ENCODE measurements at regions not wholly inside any gene's neighbourhood (a gene's known extent, or its start where the extent isn't known, plus 50 kb on each side); places are given as distances from the start of the nearest gene placed in this dataset.

DNA sequence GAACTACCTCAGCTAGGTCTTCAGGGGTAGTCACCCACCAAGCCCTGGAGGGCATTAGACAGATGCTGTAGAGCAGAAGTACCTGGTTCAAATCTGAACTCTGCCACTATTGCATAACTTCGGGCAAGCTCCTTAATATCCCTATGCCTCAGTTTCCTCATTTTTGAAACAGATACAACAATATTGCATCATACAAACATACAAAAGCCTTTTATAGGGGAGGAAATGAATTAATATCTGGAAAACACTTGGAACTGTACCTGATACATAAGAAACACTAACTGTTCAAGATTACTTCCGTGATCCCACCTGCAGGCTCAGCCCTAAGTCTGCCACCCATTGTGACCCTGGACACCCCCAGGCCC, 166.1 kb downstream of the EFNB1 start:
- TF ChIP-seq CTCF (IDR thresholded peaks at IDR 0.05; ENCODE audit: extremely low read depth, missing control alignments), result no peak
- no peak for DNase-seq (ENCODE audit: low spot score)

- TF ChIP-seq CTCF (IDR thresholded peaks at IDR 0.05; ENCODE audit: extremely low read depth, missing control alignments), result no peak
- DNase-seq (ENCODE audit: low spot score), result no peak
Measured at GRCh38 chrX:68994135-68994890, 165.5 kb downstream of the EFNB1 start.

- DNase-seq (ENCODE audit: low spot score), result no peak
- no peak for TF ChIP-seq CTCF (IDR thresholded peaks at IDR 0.05; ENCODE audit: extremely low read depth, missing control alignments)
Measured at GRCh38 chrX:68992821-68993397, 164.1 kb downstream of the EFNB1 start.

DNA sequence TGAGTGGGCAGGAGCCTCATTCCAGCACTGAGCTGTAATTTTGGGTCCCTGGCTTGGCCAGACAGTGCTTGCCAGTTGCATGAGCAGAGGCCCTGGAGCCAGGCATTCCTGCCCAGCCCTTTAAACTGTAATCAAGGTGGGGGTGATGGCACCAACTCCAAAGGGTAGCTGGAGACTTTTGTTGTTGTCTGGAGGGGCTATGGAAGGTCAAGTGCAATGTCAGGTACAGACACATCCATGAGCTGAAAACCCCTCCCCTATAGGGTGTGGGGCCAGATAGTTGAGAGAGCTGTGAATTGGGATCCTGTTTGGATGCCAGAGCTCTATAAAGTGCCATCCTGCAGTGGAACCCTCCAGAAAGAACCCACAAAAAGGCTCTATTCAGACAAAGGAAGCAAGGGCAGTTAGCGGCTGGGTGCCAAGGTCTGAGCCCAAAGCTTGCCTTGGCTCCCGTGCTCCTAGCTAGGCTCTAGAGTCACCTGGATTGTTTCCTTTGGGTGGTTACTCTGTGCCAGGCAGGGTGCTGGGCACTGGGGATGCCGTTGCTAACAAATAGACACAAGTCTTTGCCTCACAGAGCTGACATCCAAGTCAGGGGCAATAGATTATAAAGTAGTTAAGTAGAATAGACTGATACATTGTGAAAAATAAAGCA, 163.0 kb downstream of the EFNB1 start:
- TF ChIP-seq CTCF (IDR thresholded peaks at IDR 0.05; ENCODE audit: extremely low read depth, missing control alignments), result no peak
- no peak for DNase-seq (ENCODE audit: low spot score)

DNA sequence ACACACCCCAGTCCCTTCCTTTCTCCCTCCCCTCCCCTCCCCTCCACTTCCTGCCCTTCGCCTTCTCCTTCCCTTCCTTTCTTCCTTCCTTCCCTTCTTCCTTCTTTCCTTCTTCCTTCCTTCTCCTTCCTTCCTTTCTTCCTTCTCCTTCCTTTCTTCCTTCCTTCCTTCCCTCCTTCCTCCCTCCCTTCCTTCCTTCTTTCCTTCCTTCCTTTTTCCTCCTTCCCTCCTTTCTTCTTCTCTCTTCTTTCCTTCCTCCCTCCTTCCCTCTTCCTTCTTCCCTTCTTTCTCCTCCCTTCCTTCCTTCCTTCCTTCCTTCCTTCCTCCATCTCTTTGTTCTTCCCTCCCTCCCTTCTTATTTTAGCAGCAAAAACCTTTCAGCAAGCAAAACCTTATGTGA, 162.1 kb downstream of the EFNB1 start:
- DNase-seq (ENCODE audit: low spot score), result no peak
- no peak for TF ChIP-seq CTCF (IDR thresholded peaks at IDR 0.05; ENCODE audit: extremely low read depth, missing control alignments)

- no peak for TF ChIP-seq CTCF (IDR thresholded peaks at IDR 0.05; ENCODE audit: extremely low read depth, missing control alignments)
- DNase-seq (ENCODE audit: low spot score), result no peak
Measured at GRCh38 chrX:68989865-68990606, 161.2 kb downstream of the EFNB1 start.

GRCh38 chrX:68989456-68989855, 160.6 kb downstream of the EFNB1 start:
- no peak for TF ChIP-seq CTCF (IDR thresholded peaks at IDR 0.05; ENCODE audit: extremely low read depth, missing control alignments)
- no peak for DNase-seq (ENCODE audit: low spot score)

All from GM20000 (cell line).